ENCODE measurements at regions not wholly inside any gene's neighbourhood (a gene's known extent, or its start where the extent isn't known, plus 50 kb on each side); places are given as distances from the start of the nearest gene placed in this dataset.
"Not testable (repeated sequence)": the region's sequence is repeated elsewhere in the genome, so short reads cannot be mapped to it uniquely, and the experiment has no call there.

GRCh38 chr7:149580328-149580727, 82.7 kb upstream of the ZNF746 start (continued):
- TF ChIP-seq RXRA (IDR thresholded peaks at IDR 0.05; ENCODE audit: insufficient read depth, low read depth, low read length) (no peak), RFX5 (IDR thresholded peaks at IDR 0.05; ENCODE audit: borderline replicate concordance, low read depth, low read length) (no peak)

DNA sequence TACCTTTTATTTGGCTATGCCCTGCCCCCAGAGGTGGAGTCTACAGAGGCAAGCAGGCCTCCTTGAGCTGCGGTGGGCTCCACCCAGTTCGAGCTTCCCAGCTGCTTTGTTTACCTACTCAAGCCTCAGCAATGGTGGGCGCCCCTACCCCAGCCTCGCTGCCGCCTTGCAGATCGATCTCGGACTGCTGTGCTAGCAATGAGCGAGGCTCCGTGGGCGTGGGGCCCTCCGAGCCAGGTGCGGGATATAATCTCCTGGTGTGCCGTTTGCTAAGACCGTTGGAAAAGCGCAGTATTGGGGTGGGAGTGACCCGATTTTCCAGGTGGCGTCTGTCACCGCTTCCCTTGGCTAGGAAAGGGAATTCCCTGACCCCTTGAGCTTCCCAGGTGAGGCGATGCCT, 81.8 kb upstream of the ZNF746 start:
- H2BK12ac ChIP-seq (ENCODE audit: low read depth, low read length); H2BK5ac ChIP-seq (ENCODE audit: low read depth, low read length); H2BK120ac ChIP-seq (replicated peaks; ENCODE audit: low read depth, low read length); H3K23ac ChIP-seq (ENCODE audit: insufficient read length); H2AFZ ChIP-seq (ENCODE audit: low read length); H3K14ac ChIP-seq (ENCODE audit: insufficient read length); H4K5ac ChIP-seq (ENCODE audit: insufficient read length, low read depth, low read length); H3K79me2 ChIP-seq (ENCODE audit: control insufficient read depth in 1 of 2, insufficient read depth in 2 of 2, low read length in 2 of 2); H3K27ac ChIP-seq (ENCODE audit: low read depth, low read length); FAIRE-seq; H4K8ac ChIP-seq (ENCODE audit: extremely low read depth, insufficient read depth, low read length); H3K79me1 ChIP-seq (ENCODE audit: low read depth, low read length); H3K4me2 ChIP-seq (ENCODE audit: insufficient read depth in 1 of 2, low read depth in 2 of 2, low read length in 2 of 2); H4K20me1 ChIP-seq (replicated peaks in 1 of 2; ENCODE audit: control insufficient read depth in 1 of 2, insufficient read depth in 2 of 2, low read length in 2 of 2); H3K4me1 ChIP-seq (replicated peaks in 1 of 4; ENCODE audit: control insufficient read depth in 3 of 4, insufficient read depth in 4 of 4, low read length in 3 of 4); H3K18ac ChIP-seq (ENCODE audit: extremely low read depth, low read length); H3K56ac ChIP-seq (replicated peaks; ENCODE audit: insufficient read length, low read depth, low read length); DNase-seq (ENCODE audit: low read depth in 1 of 2, low spot score in 2 of 2); H2BK20ac ChIP-seq (ENCODE audit: low read length); POLR2A ChIA-PET (ENCODE audit: partially characterized antibody); H2BK15ac ChIP-seq (ENCODE audit: low read length); H3K9ac ChIP-seq (replicated peaks in 1 of 4; ENCODE audit: extremely low read depth in 1 of 4, low read depth in 3 of 4, low read length in 3 of 4); H3K4me3 ChIP-seq (ENCODE audit: extremely low read depth in 1 of 4, insufficient read depth in 2 of 4, low read depth in 3 of 4, low read length in 4 of 4); H3K23me2 ChIP-seq (ENCODE audit: low read depth, low read length); H3K4ac ChIP-seq (replicated peaks; ENCODE audit: insufficient read length, low read depth, low read length); H4K91ac ChIP-seq (replicated peaks; ENCODE audit: insufficient read length, low read length); H3K27me3 ChIP-seq (replicated peaks in 1 of 4; ENCODE audit: control insufficient read depth in 3 of 4, extremely low read depth in 1 of 4, insufficient read depth in 3 of 4, low read length in 3 of 4); H2AK5ac ChIP-seq (ENCODE audit: low read depth, low read length): not testable (repeated sequence)
- 95% methylated on average over 19 of the region's 19 CpGs; no CpG with 5 or more reads in 1 of the 2 experiments for WGBS, 2 experiments (ENCODE audit: extremely low coverage in 1 of 2, insufficient coverage in 1 of 2, insufficient read length in 1 of 2, insufficient replicate concordance in 2 of 2, low coverage in 1 of 2, low lambda C conversion rate in 2 of 2, missing lambda C conversion rate in 1 of 2)
- CTCF ChIA-PET (ENCODE audit: partially characterized antibody) = interaction anchor here (1.2 to 1.3 kb wide), 2 partner anchors 10 to 20 kb away, joined by 3 to 5 read pairs; no protein-coding TSS in a partner anchor
- H3K9me3 ChIP-seq (ENCODE audit: insufficient read depth in 2 of 2, low read depth in 1 of 2, low read length in 1 of 2) = peaks cover 29 to 31% of the 10 kb centered on the region in 2 experiments
- peaks cover 0 to 47% (median 11%) of the 10 kb centered on the region in 4 experiments; a peak in 5 of 8 replicates for H3K36me3 ChIP-seq (ENCODE audit: control insufficient read depth in 2 of 4, insufficient read depth in 4 of 4, low read length in 3 of 4)

Data from H1 (cell line).